ENCODE measurements at regions not wholly inside any gene's neighbourhood (a gene's known extent, or its start where the extent isn't known, plus 50 kb on each side); places are given as distances from the start of the nearest gene placed in this dataset.

DNA sequence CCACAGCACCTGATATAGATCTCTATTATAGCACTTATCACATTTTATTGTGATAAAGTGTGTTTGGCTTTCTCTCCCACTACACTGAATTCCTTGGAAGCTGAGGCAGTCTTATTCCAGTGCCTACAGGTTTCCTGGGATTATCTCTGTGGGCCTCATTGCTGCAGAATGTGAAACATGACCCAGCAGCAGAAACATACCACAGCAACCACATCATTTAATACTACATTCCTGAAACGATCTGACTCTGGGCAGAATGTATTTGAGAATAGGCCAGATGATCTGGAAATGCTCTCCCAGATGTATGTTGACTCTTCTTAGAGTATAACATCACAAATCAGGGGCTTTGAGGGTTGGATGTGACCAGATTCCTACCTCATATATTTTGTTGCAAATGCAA, 323.5 kb upstream of the TANK start:
- H3K27me3 ChIP-seq (ENCODE audit: control insufficient read depth, insufficient read depth, low read length) = no peaks in the 10 kb centered on the region
- no peaks in the 10 kb centered on the region for H3K9me3 ChIP-seq (ENCODE audit: control insufficient read depth, low read length)
- no peaks in the 10 kb centered on the region for H3K36me3 ChIP-seq (ENCODE audit: control insufficient read depth, insufficient read depth, low read length)
- H3K9ac ChIP-seq (ENCODE audit: low read length) = no peak overlapping the region
- H3K4me1 ChIP-seq (ENCODE audit: control insufficient read depth, insufficient read depth, low read length) = peaks cover 20% of the 10 kb centered on the region
- no peak overlapping the region for H3K4me3 ChIP-seq (ENCODE audit: low read length)

DNA sequence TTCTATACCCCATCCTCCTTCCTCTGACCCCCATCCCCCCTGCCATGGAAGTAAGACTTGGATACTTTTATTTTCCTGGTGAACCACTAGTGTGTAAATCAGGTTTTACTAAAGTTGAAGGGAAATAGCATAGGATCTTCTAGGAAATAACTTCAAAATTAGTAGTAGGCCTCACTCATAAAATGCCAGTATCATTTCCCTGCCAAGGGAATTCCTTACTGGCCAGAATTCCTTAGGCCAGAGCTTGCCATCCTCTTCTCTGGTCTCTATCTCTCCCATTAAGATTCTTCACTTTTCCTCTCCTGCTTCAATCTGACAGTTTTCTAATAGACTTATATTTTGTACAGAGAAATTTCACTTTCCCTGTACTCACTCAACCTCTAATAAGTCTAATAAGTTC, 322.8 kb upstream of the TANK start:
- Histone ChIP-seq H3K9ac (ENCODE audit: low read length) (no peak overlapping the region), H3K27me3 (ENCODE audit: control insufficient read depth, insufficient read depth, low read length) (no peaks in the 10 kb centered on the region), H3K9me3 (ENCODE audit: control insufficient read depth, low read length) (no peaks in the 10 kb centered on the region), H3K4me1 (ENCODE audit: control insufficient read depth, insufficient read depth, low read length) (peaks cover 20% of the 10 kb centered on the region), H3K4me3 (ENCODE audit: low read length) (no peak overlapping the region), H3K36me3 (ENCODE audit: control insufficient read depth, insufficient read depth, low read length) (no peaks in the 10 kb centered on the region)

DNA sequence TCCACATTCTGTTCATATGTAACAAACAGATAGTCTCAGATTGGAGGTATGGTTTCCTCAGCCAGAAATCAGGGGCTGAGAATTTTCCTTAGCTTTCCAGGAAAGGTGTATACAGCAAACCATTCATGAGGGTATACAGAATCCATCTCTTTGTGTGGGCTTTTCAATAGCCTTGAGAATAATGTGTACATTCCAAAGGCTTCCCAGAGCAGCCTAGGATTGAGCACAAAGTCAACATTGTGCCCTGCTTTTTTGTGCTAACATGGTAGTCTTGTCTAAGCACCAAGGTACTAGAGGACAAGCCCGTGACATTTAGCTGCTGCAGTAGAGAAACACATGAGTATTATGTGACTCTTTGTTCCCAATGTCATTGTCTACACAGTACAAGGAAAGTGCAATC, 322.1 kb upstream of the TANK start:
- Histone ChIP-seq H3K4me1 (ENCODE audit: control insufficient read depth, insufficient read depth, low read length) (peaks cover 20% of the 10 kb centered on the region), H3K4me3 (ENCODE audit: low read length) (no peak overlapping the region), H3K9me3 (ENCODE audit: control insufficient read depth, low read length) (no peaks in the 10 kb centered on the region), H3K36me3 (ENCODE audit: control insufficient read depth, insufficient read depth, low read length) (no peaks in the 10 kb centered on the region), H3K9ac (ENCODE audit: low read length) (no peak overlapping the region), H3K27me3 (ENCODE audit: control insufficient read depth, insufficient read depth, low read length) (no peaks in the 10 kb centered on the region)

DNA sequence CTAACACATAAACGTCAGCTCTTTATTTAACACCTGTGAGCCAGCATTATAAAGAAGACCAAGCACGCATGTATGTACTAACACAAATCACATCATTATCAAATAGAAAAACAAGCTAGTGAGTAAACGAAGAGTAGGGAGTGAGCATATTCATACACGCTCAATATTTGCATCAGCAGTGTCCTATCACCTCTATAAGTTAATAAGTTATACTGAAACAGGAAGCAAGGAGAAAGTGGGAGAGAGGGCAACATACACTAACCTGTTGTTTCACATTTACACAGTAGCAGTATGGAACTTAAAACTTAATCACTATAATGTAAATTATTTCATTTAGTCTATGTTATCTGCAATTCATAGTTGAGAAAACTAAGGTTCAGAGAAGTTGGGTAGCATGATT, 321.5 kb upstream of the TANK start:
- peaks cover 20% of the 10 kb centered on the region for H3K4me1 ChIP-seq (ENCODE audit: control insufficient read depth, insufficient read depth, low read length)
- no peaks in the 10 kb centered on the region for H3K9me3 ChIP-seq (ENCODE audit: control insufficient read depth, low read length)
- no peak overlapping the region for H3K4me3 ChIP-seq (ENCODE audit: low read length)
- no peaks in the 10 kb centered on the region for H3K27me3 ChIP-seq (ENCODE audit: control insufficient read depth, insufficient read depth, low read length)
- H3K9ac ChIP-seq (ENCODE audit: low read length) = peak overlapping the region; percentile 17
- H3K36me3 ChIP-seq (ENCODE audit: control insufficient read depth, insufficient read depth, low read length) = no peaks in the 10 kb centered on the region

DNA sequence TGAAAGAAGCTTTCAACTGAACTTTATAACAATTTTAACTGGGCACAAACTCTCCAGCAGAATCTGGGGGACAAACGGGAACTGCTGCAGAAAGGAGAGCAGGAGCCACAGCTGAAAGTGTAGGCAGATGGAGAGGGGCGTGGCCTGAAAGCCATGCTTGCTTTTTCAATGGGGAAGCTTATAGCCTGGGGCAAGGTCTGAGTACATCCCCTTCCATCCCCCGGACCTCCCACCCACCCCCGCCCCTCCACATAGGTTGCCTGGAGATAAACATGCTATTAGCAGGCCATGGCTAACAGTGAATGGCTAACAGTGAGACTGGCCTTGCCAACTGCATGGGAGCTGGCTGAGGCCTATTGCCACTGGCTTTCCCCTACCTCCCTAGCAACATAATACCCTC, 317.9 kb upstream of the TANK start:
- Histone ChIP-seq H3K9me3 (ENCODE audit: control insufficient read depth, low read length) (no peaks in the 10 kb centered on the region), H3K4me1 (ENCODE audit: control insufficient read depth, insufficient read depth, low read length) (peaks cover 19% of the 10 kb centered on the region), H3K9ac (ENCODE audit: low read length) (no peak overlapping the region), H3K27me3 (ENCODE audit: control insufficient read depth, insufficient read depth, low read length) (no peaks in the 10 kb centered on the region), H3K36me3 (ENCODE audit: control insufficient read depth, insufficient read depth, low read length) (no peaks in the 10 kb centered on the region), H3K4me3 (ENCODE audit: low read length) (no peak overlapping the region)

DNA sequence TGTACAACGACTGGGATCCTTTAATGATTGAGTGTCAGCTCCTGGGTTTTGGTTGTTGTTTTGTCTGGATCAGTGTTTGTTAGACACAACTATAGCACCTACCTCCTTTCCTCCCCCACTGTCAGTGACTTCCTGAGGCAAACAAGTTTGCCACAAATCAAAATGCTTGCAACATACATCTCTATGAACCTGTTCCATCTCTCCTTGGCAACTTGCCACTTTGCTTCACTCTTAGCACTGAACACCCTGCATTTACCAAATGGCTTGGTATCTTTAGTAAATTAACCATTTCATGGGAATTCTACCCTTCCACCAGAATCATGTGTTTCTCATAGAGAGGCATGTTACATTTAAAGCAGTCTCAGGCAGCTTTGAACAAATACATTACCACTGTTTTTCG, 301.1 kb upstream of the TANK start:
- Histone ChIP-seq H3K36me3 (ENCODE audit: control insufficient read depth, insufficient read depth, low read length) (no peaks in the 10 kb centered on the region), H3K4me1 (ENCODE audit: control insufficient read depth, insufficient read depth, low read length) (no peaks in the 10 kb centered on the region), H3K9ac (ENCODE audit: low read length) (no peak overlapping the region)

DNA sequence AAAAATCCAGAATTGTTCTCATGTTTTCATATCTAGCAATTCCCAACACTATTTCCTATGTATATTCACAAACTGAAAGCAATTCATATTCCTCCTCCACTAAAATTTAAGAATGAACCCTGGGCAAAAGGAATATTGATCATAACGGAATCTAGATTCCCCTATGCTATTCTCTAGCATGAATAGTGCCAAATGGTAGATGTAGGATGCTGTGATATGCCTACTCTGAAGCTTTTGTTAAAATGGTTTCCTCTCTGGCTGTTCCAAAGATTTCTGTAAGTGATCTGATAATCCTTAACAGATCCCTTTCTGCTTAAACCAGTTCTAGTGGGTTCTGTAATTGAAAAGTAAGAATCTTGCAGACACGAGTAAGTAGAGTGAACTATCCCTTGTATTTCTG, 298.0 kb upstream of the TANK start:
- H3K9ac ChIP-seq (ENCODE audit: low read length) = no peak overlapping the region
- H3K4me3 ChIP-seq (ENCODE audit: low read length) = no peak overlapping the region
- H3K9me3 ChIP-seq (ENCODE audit: control insufficient read depth, low read length) = no peaks in the 10 kb centered on the region
- H3K27me3 ChIP-seq (ENCODE audit: control insufficient read depth, insufficient read depth, low read length) = no peaks in the 10 kb centered on the region
- H3K36me3 ChIP-seq (ENCODE audit: control insufficient read depth, insufficient read depth, low read length) = no peaks in the 10 kb centered on the region
- H3K4me1 ChIP-seq (ENCODE audit: control insufficient read depth, insufficient read depth, low read length) = no peaks in the 10 kb centered on the region

More for the DNA sequence above, 301.1 kb upstream of the TANK start:
- H3K27me3 ChIP-seq (ENCODE audit: control insufficient read depth, insufficient read depth, low read length) = no peaks in the 10 kb centered on the region
- H3K9me3 ChIP-seq (ENCODE audit: control insufficient read depth, low read length) = no peaks in the 10 kb centered on the region
- H3K4me3 ChIP-seq (ENCODE audit: low read length) = no peak overlapping the region

DNA sequence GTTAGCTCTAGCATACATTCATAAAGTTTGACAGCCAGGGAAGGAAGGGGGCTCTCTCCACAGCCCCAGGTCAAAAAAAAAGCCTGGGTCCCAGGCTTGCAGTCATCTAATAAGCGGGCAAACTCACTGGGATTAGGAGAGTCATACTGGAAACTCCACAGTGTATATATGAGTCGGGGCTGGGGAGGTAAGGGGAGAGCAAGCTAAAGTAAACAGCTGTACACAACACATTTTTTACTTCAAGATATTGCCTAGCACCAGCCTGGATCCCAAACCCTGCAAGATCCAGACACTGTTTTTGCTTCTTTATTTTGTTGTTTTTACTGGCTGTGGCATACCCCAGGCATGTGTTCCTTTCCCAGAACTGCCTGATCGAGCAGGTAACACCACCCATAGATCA, 291.3 kb upstream of the TANK start:
- H3K36me3 ChIP-seq (ENCODE audit: control insufficient read depth, insufficient read depth, low read length) = no peaks in the 10 kb centered on the region
- no peak overlapping the region for H3K4me3 ChIP-seq (ENCODE audit: low read length)
- no peaks in the 10 kb centered on the region for H3K27me3 ChIP-seq (ENCODE audit: control insufficient read depth, insufficient read depth, low read length)
- H3K4me1 ChIP-seq (ENCODE audit: control insufficient read depth, insufficient read depth, low read length) = peaks cover 8% of the 10 kb centered on the region
- no peak overlapping the region for H3K9ac ChIP-seq (ENCODE audit: low read length)
- no peaks in the 10 kb centered on the region for H3K9me3 ChIP-seq (ENCODE audit: control insufficient read depth, low read length)

DNA sequence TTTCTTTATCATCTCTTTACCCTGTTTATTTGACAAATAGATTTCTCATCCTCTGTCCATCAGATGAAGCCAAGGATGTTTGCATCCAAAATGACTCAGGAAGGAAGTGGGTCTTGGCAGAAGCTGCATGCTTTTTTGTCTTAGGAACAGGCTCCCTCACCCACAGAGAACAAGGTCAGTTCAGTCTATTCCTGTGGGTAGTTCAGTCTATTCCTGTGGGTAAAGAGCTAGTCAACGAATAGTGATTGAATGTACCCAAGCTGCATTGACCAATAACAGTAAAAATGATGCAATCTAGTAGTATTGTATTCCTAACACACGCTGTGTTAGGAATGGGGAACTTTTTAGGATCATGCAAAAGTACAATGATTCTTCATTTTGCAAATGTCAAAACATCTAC, 290.8 kb upstream of the TANK start:
- no peaks in the 10 kb centered on the region for H3K36me3 ChIP-seq (ENCODE audit: control insufficient read depth, insufficient read depth, low read length)
- H3K4me3 ChIP-seq (ENCODE audit: low read length) = no peak overlapping the region
- H3K27me3 ChIP-seq (ENCODE audit: control insufficient read depth, insufficient read depth, low read length) = no peaks in the 10 kb centered on the region
- peaks cover 8% of the 10 kb centered on the region for H3K4me1 ChIP-seq (ENCODE audit: control insufficient read depth, insufficient read depth, low read length)
- no peaks in the 10 kb centered on the region for H3K9me3 ChIP-seq (ENCODE audit: control insufficient read depth, low read length)
- no peak overlapping the region for H3K9ac ChIP-seq (ENCODE audit: low read length)

DNA sequence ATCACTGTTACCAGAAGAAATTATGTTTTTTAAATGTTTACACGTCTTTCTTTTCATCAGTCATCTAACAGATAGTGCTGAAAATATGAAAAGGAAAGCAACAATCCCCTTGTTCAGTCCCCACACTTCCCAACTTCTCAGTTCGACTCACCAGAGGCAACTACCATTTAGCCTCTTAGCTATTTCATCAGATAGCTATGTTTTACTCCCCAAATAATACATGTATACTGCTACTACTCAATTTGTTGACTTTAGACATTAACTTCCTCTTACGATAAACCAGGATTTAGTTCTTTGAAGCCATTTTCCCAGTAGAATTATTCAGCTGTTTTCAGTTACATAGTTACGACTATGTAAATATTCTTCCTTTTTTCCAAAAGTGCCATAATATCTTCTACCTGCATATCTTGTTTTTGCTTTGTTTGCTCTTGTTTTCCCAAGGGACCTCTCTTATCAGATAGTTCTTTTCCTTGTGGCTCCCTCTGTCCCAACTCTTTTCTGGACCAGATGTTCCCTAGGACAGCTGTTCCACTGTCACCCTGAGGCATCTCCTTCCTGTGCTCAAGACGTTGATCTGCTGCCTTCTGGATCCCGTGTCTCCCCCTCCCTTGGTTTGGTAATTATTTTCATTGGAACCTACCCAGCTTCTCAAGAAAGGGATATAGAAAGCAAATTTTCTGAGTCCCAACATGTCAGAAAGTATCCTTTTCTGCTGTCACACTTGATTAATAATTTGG, 289.3 kb upstream of the TANK start:
- no peaks in the 10 kb centered on the region for H3K36me3 ChIP-seq (ENCODE audit: control insufficient read depth, insufficient read depth, low read length)
- no peak overlapping the region for H3K9ac ChIP-seq (ENCODE audit: low read length)
- H3K9me3 ChIP-seq (ENCODE audit: control insufficient read depth, low read length) = no peaks in the 10 kb centered on the region
- no peak overlapping the region for H3K4me3 ChIP-seq (ENCODE audit: low read length)
- H3K4me1 ChIP-seq (ENCODE audit: control insufficient read depth, insufficient read depth, low read length) = peaks cover 8% of the 10 kb centered on the region
- no peaks in the 10 kb centered on the region for H3K27me3 ChIP-seq (ENCODE audit: control insufficient read depth, insufficient read depth, low read length)

DNA sequence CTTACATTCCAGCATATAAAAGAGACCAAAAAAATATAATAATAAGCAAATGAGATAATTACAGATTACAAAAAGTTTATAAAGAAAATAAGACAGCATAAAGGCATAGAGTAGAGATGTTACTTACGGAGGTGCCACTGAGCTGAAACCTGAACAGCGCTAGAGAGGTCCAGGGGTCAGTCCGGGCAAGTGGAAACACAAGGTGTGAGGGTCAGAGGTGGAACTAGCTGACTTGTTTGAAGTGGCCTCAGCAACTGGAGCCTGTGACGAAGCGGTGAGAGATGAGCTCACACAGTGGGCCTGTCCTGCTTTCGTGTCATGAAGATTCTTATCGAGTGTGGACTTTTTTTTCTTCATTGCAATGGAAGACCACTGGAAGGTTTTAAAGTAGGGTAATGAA, 288.3 kb upstream of the TANK start:
- Histone ChIP-seq H3K4me3 (ENCODE audit: low read length) (no peak overlapping the region), H3K9ac (ENCODE audit: low read length) (no peak overlapping the region), H3K9me3 (ENCODE audit: control insufficient read depth, low read length) (no peaks in the 10 kb centered on the region), H3K27me3 (ENCODE audit: control insufficient read depth, insufficient read depth, low read length) (no peaks in the 10 kb centered on the region), H3K36me3 (ENCODE audit: control insufficient read depth, insufficient read depth, low read length) (no peaks in the 10 kb centered on the region), H3K4me1 (ENCODE audit: control insufficient read depth, insufficient read depth, low read length) (peaks cover 8% of the 10 kb centered on the region)

DNA sequence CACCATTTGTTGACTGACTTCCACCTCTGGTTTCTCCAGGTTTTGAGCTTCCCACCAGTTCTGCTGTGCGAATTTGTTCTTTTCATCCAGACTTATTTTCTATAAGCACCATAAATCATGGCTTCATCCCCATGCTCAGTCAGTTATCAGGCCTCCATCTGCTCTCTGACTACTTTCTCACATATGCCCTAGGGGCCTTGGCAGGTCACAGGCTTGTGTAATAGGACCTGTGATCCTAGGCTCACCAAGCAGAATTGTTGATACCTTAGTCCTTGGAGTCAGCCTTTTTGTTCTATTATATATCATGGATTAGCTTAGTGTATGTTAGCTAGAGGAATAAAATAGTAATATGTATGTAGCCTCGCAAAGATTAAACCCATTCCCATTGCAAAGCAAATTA, 284.2 kb upstream of the TANK start:
- H3K27me3 ChIP-seq (ENCODE audit: control insufficient read depth, insufficient read depth, low read length) = no peaks in the 10 kb centered on the region
- no peaks in the 10 kb centered on the region for H3K36me3 ChIP-seq (ENCODE audit: control insufficient read depth, insufficient read depth, low read length)
- H3K4me1 ChIP-seq (ENCODE audit: control insufficient read depth, insufficient read depth, low read length) = peaks cover 1% of the 10 kb centered on the region
- H3K9ac ChIP-seq (ENCODE audit: low read length) = no peak overlapping the region
- no peak overlapping the region for H3K4me3 ChIP-seq (ENCODE audit: low read length)
- H3K9me3 ChIP-seq (ENCODE audit: control insufficient read depth, low read length) = no peaks in the 10 kb centered on the region

DNA sequence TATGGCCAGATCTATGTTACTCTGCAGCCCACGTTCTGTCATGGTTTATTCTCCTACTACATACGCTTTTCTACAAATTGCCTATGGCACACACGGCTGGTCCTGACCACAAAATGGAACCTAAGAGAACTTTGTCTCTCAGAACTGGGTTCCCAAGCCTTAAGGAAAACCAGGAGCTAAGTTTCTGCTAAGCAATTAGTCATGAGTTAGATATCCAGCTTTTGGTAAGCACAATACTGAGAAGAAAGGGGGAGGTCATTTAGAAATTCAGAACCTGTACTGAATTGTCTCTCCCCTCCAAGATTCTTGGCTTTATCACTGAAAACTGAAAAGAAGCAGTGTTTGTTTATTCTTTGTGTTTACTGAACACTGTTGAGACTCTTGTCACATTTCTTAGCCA, 283.5 kb upstream of the TANK start:
- no peak overlapping the region for H3K9ac ChIP-seq (ENCODE audit: low read length)
- no peaks in the 10 kb centered on the region for H3K36me3 ChIP-seq (ENCODE audit: control insufficient read depth, insufficient read depth, low read length)
- no peak overlapping the region for H3K4me3 ChIP-seq (ENCODE audit: low read length)
- H3K9me3 ChIP-seq (ENCODE audit: control insufficient read depth, low read length) = no peaks in the 10 kb centered on the region
- H3K27me3 ChIP-seq (ENCODE audit: control insufficient read depth, insufficient read depth, low read length) = no peaks in the 10 kb centered on the region
- H3K4me1 ChIP-seq (ENCODE audit: control insufficient read depth, insufficient read depth, low read length) = no peaks in the 10 kb centered on the region
